ENCODE measurements at regions not wholly inside any gene's neighbourhood (a gene's known extent, or its start where the extent isn't known, plus 50 kb on each side); places are given as distances from the start of the nearest gene placed in this dataset.
A peak's percentile ranks its signal among the peaks of the same experiment; 100 is the strongest.

- peaks cover 7% of the 10 kb centered on the region for H3K36me3 Mint-ChIP-seq (ENCODE audit: unreplicated experiment)
- no peak for DNase-seq
- H3K27me3 Mint-ChIP-seq (ENCODE audit: unreplicated experiment) = no peaks in the 10 kb centered on the region
- H3K27ac Mint-ChIP-seq (ENCODE audit: unreplicated experiment) = peak overlapping the region; percentile 11
- no peak overlapping the region for H3K4me3 Mint-ChIP-seq (ENCODE audit: unreplicated experiment)
- H3K4me1 Mint-ChIP-seq (ENCODE audit: low read depth, unreplicated experiment) = peaks cover 49% of the 10 kb centered on the region
- no peak for TF ChIP-seq CTCF (IDR thresholded peaks at IDR 0.05; ENCODE audit: partially characterized antibody, unreplicated experiment)
- no peaks in the 10 kb centered on the region for H3K9me3 Mint-ChIP-seq (ENCODE audit: unreplicated experiment)
Observed at GRCh38 chr5:125327676-125328075, 581.2 kb upstream of the ZNF608 start.

- no peak overlapping the region for H3K4me3 Mint-ChIP-seq (ENCODE audit: unreplicated experiment)
- peaks cover 40% of the 10 kb centered on the region for H3K4me1 Mint-ChIP-seq (ENCODE audit: low read depth, unreplicated experiment)
- peaks cover 7% of the 10 kb centered on the region for H3K36me3 Mint-ChIP-seq (ENCODE audit: unreplicated experiment)
- TF ChIP-seq CTCF (IDR thresholded peaks at IDR 0.05; ENCODE audit: partially characterized antibody, unreplicated experiment) = no peak
- peaks cover under 1% of the 10 kb centered on the region for H3K9me3 Mint-ChIP-seq (ENCODE audit: unreplicated experiment)
- no peaks in the 10 kb centered on the region for H3K27me3 Mint-ChIP-seq (ENCODE audit: unreplicated experiment)
- no peak for DNase-seq
- H3K27ac Mint-ChIP-seq (ENCODE audit: unreplicated experiment) = no peak overlapping the region
Observed at GRCh38 chr5:125331987-125332598, 585.7 kb upstream of the ZNF608 start.

GRCh38 chr5:125333416-125333815 lies 587.0 kb upstream of the ZNF608 start:
- no peak for TF ChIP-seq CTCF (IDR thresholded peaks at IDR 0.05; ENCODE audit: partially characterized antibody, unreplicated experiment)
- Mint-ChIP-seq H3K36me3 (ENCODE audit: unreplicated experiment) (peaks cover 7% of the 10 kb centered on the region), H3K27ac (ENCODE audit: unreplicated experiment) (no peak overlapping the region), H3K27me3 (ENCODE audit: unreplicated experiment) (no peaks in the 10 kb centered on the region), H3K9me3 (ENCODE audit: unreplicated experiment) (peaks cover 4% of the 10 kb centered on the region), H3K4me1 (ENCODE audit: low read depth, unreplicated experiment) (peaks cover 33% of the 10 kb centered on the region), H3K4me3 (ENCODE audit: unreplicated experiment) (no peak overlapping the region)
- no peak for DNase-seq

- Mint-ChIP-seq H3K4me1 (ENCODE audit: low read depth, unreplicated experiment) (peaks cover 22% of the 10 kb centered on the region), H3K36me3 (ENCODE audit: unreplicated experiment) (no peaks in the 10 kb centered on the region), H3K27ac (ENCODE audit: unreplicated experiment) (no peak overlapping the region), H3K9me3 (ENCODE audit: unreplicated experiment) (peaks cover 4% of the 10 kb centered on the region), H3K4me3 (ENCODE audit: unreplicated experiment) (no peak overlapping the region), H3K27me3 (ENCODE audit: unreplicated experiment) (no peaks in the 10 kb centered on the region)
- no peak for TF ChIP-seq CTCF (IDR thresholded peaks at IDR 0.05; ENCODE audit: partially characterized antibody, unreplicated experiment)
- no peak for DNase-seq
Observed at GRCh38 chr5:125336401-125336800, 590.0 kb upstream of the ZNF608 start.

- TF ChIP-seq CTCF (IDR thresholded peaks at IDR 0.05; ENCODE audit: partially characterized antibody, unreplicated experiment) = no peak
- peaks cover 7% of the 10 kb centered on the region for H3K9me3 Mint-ChIP-seq (ENCODE audit: unreplicated experiment)
- no peak overlapping the region for H3K4me3 Mint-ChIP-seq (ENCODE audit: unreplicated experiment)
- H3K36me3 Mint-ChIP-seq (ENCODE audit: unreplicated experiment) = no peaks in the 10 kb centered on the region
- DNase-seq = no peak
- peaks cover 16% of the 10 kb centered on the region for H3K4me1 Mint-ChIP-seq (ENCODE audit: low read depth, unreplicated experiment)
- no peaks in the 10 kb centered on the region for H3K27me3 Mint-ChIP-seq (ENCODE audit: unreplicated experiment)
- no peak overlapping the region for H3K27ac Mint-ChIP-seq (ENCODE audit: unreplicated experiment)
Observed at GRCh38 chr5:125337294-125337693, 590.9 kb upstream of the ZNF608 start.

All from glutamatergic neuron (in vitro differentiated cells).